Activated T-cell treated with anti-CD3 and anti-CD28 coated beads, Interleukin-2, amount 50 U/mL, for 48 hours (primary cell): ENCODE measurements at regions not wholly inside any gene's neighbourhood (a gene's known extent, or its start where the extent isn't known, plus 50 kb on each side); places are given as distances from the start of the nearest gene placed in this dataset.

Experiments
- DNase-seq, 2 experiments: peaks; one replicate each; pipeline ENCODE4 v3.0.0-alpha.2; 2020

DNA sequence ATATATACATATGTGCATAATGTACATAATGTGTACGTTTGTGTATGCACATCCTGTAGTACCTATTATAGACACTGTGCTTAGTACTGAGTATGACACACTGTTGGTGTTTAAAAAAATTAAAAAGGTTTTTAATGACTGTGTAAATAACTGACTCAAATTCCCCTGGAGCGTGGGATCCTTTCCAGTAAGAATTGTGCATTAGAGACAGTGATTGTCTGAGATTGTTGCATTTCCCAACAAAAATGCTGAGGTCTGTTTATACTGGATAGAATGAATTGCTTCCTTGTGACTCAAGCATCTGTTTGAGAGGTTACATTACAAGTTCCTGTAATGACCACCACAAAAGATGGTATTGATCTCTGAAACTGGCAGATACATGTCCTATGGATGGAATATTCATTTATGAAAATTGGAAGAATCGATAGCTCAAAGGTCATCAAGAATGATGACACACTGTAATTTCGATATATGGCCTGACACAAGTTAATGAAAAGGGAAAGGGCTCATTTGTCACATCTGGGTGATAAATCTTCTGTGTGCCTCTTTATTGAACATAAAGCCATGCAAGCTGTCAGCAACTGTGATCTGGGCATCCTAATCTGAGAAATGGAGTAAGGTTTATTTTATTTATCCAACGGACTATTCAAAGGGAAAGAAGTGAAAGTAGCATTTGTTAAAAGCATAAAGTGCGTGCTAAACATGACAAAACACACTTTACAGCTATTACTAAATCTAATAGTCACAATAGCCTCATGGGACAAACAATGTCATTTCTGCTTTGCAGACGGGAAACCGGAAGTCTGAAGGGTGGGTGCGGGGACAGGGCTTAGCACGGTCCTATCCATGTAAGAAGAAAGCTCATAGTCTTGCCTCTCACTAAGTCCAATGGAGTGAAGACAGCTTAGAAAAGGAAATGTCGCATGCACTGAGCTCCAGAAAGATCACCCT lies 228.8 kb downstream of the CDH11 start:
- no peak for DNase-seq

DNA sequence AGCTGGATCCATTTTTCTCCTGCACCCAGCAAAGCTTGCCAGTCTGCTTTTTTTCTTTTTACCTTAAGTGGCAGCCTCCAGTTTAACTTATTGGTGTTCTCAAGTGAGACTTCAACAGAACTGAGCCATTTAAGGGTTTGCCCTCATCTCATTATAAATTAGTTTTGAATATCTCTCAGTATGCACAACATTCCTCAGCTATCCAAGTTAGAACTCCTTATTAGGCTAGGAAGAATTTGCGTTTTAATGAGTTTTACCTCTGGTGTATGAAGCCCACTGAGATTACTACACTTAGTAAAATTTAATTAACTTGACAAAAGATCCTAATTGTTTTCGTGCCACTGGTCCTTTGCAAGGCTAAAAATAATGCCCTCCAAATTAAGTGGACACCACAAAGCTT lies 232.4 kb downstream of the CDH11 start:
- DNase-seq: no peak

DNA sequence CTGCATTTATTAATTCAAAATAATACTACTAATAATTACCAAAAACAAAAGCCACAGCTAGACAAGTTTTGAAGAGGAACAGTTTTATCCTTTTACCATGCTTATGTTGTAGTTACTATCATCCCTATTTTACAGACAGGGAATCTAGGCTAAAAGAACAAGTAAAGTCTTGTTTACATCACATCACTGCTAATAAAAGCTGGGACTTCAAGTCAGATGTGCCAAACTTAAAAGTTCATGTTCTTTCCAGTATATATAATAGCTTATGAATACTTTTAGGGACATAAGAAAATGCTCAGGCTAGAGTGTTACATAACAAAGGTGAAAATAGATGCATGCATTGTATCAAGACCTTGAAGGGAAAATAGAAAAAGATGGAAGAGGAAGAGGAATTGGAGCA lies 234.2 kb downstream of the CDH11 start:
- DNase-seq: no peak

DNA sequence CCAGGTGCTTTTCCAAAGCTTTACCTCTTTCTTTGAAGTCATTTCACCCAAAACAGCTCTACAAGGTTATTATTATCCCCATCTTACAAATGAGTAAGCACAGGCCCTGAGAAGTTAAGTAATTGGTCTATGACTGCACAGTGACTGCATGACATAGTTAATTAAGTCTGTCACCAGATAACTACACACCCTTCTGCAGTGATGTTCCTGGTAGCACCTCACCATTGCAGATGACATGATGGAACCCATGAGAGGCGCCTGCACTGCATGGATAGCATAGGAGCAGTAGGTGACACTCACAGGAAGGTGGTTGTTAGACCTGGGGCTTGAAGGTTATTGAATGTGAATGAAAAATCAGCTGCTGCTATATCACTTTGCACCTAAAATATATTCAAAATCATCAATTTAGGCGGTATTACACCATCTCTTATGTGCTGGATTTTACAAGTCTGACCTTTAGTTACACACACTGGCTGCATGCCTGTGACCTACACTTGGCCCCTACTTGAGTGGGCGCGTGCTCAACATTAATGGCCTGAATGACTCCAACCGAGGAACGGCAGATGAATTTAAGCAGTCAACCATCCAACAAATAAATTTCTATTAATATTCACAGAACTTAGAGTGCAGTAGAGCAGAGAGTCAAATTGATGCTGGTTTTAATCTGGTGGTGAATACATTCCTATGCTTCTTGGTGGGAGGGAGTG lies 239.6 kb downstream of the CDH11 start:
- DNase-seq: no peak

DNA sequence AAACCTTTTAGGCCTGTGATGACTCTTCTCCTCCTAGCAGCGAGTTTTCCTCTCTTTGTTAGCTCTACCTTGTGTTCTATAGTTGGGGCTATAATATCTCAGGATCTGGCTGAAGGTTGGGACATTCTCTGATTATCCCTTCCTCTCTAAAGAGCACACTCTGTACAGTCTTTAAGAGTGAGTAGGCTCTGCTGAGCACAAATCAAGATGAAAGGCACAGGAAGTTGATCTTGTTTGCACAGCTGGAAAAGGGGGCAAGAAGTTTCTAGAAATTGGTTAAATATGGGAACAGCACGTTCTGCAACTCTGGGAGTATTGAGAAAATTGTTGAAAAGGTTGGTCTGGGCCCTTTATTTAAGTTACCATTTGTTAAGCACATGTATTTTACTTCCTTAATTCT lies 240.9 kb downstream of the CDH11 start:
- no peak for DNase-seq

DNA sequence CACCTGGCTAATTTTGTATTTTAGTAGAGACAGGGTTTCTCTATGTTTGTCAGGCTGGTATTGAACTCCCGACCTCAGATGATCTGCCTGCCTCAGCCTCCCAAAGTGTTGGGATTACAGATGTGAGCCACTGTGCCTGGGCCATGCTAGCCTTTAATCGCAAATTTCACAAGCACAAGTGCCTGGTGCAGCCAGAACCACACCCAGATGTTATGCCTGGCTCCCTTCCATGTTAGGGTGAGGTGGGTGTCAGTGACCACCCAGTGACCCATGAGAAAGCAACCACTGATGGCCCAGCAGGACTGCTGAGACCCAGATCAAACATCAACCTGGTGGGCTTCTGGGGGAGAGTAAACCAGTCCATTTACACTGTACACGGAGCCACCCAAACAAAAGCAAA lies 241.9 kb downstream of the CDH11 start:
- DNase-seq: no peak

DNA sequence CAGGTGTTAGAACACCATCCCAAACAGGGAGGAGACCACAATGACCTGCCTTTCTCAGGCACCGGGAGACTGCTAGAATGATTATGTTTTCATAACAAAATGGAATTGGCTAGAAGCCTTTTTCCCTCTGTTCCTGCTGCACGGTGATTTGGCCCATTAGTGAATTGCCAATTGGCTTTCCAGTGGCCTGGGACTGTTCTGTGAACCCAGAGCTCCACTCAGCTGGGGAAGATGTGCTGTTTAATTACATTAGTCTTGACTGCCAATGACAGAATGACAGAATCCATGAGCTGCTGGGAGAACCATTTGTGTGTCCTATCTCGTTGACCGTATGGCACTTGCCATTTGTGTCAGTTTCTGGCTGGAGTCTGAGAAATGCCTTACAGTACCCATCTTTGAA lies 242.9 kb downstream of the CDH11 start:
- DNase-seq: no peak

DNA sequence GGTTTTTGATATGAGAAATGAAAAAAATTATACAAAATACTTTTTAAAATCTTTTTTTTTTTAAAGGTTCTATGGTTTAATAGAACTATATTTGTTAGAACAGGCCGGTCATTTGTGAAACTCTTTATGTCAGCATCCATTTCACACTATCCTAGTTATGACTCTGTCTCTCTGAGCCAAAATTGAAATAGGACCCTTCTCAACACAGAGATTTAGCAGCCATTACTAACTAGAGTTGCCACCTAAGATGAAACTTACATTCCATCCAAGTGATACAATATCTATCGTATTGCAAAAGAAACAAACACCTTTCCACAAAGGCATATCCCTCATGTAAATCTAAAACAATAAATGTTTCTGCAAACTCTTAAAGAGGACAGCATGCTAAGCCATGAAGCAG lies 249.8 kb downstream of the CDH11 start:
- no peak for DNase-seq

DNA sequence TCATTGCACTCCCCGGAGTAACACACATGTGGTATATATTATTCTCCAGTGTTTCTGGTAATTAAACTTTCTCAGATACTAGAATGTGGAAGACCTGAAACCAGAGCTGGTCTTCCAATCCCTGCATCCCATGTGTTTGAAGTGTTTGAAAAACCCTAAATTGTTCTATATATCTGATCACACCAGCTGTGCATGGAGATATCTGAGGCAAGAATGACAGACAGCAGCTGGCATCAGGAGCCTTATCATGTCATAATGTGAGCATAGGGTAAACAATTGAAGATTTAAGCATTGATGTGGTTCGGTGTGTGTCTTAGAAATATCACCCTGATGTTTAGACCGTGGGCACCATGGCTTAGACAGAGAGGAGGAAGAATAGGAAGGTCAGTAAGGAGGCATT lies 251.0 kb downstream of the CDH11 start:
- DNase-seq: no peak

DNA sequence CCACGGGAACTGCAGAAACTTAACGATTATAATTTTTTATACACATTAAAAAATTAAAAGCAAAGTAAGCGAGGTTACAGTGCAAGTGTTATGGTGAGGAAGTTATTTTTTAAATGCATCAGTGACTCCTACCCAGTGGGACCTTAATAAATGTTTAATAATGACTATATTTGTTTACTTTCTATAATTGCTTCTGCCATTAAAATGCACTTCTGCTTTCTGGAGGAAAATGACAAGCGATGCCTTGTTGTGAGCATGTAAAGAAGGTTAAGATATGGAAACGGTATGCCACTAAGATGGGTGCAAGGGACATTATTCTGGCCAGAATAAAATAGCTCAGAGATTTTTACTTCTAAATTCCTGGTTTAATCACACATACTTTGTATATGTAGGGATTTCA lies 252.1 kb downstream of the CDH11 start:
- no peak for DNase-seq

DNA sequence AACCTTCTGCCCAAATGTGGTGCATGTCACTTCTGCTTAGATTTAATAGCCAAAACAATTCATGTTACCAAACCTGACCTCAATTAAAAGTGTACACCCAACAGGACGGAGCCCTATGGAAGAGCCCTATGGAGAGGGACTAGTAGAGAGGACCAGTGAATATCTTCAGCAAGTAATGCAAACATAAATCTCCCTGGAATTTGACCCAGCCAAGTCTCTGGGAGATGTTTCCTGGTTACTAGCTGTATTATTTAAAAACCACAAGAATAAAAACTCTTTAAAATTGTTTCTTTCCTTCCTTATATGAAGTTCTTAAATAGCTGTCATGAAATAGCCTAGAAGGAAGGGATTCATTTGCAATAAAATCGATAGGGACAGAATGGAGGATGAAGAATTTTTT lies 255.8 kb downstream of the CDH11 start:
- DNase-seq: no peak

DNA sequence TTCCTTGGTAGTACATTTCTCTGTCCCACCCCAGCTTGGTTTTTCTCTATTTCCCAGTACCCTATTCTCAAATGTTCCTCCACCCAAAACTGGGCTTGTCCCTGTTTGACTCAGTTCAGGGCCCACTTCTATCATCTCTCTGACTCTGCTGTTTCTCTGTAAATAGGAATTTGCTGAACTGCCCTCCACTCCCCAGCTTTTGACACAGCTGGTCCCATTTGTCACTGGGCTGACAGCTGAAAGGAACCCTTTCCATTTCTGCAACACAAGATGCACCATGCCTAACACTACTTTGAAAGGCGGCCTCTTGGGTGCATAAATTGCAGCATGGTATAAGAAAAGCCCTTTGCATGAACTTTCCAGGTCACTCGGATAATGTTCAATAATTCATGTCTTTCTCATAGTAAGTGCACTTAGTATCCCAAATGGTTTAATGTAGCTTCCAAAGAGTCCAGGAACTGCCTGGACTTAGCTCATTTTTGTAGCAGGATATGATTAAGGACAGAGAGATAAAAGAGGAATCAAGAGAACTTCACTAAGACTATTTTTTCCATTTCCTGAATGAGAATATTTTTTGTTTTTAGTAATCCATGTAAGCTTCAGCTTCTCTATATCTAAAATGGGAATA lies 256.7 kb downstream of the CDH11 start:
- DNase-seq: no peak

DNA sequence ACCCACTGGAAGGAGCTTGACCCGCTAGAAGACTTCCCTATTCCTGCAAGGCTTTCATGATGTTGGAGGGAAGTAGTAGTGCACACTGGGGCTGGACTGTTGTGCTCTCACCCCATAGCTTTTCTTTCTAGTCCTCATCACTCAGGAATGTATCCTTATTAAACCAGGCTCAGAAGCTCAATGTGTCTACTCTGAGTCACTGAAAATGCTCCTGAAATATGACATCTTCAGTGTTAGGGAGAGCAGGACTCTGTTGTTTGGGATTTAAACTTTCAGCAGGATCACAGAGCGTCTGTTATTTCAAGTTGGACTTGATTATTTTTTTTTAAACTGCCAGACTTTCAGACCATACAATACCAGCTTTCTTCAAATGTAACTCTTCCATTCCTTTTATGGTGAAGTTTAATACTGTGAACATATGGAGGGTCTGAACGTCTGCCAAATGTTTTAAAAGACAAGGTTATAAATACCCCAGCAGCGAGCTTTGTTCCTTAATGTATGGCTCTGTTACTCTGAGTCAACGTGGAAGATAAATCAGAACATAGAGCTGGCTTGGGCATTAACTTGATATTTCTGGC lies 257.5 kb downstream of the CDH11 start:
- no peak for DNase-seq

DNA sequence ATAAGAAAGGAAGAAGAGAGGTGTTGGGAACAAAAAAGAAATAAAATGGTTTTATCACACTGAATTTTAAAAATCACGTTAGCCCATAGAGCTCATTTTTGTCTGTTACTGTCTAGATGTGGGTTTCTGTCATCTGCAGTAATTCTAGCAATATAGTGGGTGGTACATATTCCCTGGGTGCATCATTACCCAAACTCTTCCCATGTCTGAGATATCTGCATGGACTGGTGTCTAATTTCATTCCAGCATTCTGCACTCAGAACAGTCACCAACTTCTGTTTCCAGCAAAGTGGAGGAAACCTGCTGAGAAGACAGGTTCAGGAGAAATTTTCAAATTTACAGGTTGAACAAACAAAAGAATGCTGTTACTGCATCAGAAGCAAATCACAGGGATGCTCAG lies 263.8 kb downstream of the CDH11 start:
- no peak for DNase-seq

DNA sequence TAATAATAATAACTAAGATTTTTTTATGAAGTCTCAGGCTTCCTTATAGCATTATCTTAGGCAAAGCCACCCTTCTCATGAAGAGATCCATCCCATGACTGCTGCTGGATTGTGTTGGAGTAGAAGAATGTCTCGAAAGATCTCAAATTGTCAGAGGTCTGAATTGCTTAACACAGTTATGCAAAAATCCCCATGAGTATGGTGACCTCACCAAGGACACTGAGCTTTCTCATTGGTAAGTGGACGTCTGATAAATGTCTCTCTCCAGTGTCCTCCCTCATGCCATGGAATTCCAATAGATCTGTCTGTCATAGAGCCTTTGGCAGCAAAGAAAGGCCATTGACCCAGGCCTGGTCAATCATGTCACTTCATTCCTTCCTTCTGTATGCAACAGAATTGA lies 264.5 kb downstream of the CDH11 start:
- no peak for DNase-seq

DNA sequence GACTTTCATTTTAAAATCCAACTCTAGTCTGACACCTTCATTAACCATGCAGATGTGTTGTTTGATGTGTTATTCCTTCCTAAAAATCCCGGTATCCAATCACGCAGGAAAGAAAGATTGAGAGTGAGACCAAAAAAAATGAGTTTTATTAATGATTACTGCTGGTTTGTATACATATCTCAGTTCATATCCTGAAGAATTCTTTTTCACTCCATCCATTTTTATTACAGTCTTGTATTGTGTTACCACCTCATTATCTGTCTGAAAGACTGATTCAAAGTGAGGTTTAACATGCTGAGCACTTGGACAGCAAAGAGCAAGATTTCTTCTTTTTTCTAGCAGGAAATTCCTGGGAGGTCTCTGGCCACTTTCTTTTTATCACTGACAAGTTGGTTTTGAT lies 268.3 kb downstream of the CDH11 start:
- DNase-seq: no peak

DNA sequence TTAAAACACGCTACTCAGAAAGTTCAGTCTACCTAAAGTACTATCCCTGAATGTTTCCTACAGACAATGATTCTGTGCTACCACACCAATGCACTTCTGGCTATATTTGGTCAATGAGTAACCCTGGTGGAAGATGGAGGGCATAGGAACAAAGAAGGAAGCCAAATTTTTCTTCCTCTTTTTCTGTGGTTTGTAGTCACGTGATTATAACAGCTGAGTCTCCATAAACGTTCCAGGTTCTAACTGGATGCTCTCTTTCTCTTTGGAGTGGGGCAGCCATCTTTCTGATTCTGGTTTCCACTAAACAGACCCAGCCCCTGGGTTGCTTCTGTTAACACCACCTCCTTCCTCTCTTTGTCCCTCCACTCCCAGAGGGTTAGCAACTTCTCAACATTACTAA lies 274.9 kb downstream of the CDH11 start:
- no peak for DNase-seq

DNA sequence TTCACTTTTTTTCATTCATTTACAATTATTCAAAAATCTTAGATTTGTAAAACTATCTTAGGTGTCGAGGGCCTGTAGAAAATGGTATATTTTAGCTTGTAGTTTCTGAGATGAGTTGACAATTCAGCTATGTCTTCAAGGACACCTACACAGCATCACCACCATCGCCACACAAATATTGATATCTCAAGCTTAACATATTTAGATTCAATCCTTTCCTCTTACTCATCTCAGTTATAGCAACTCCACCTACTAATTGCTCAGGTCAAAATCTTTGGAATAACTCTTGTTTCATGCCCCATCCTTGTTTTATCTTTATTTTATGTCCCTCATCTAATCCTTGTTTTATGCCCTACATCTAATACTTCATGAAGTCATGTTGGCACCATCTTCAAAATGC lies 276.8 kb downstream of the CDH11 start:
- DNase-seq: no peak

DNA sequence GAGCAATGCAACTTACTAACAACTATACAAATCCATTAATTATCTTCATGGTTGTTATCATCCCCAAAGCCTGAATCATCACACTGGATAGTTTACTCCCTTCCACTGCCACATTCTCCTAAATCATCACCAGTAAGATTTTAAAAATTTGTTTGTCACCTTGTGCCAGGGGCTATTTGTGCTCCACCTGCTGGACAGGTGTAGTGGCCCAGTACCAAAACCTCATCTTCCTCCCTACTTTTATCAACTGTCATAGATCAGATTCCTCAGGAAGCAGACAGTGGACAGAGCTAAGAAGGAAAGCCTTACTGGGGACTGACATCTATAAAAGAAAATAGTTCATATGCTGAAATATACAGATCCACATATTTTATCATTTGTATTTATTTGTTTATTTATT lies 280.4 kb downstream of the CDH11 start:
- DNase-seq: no peak

DNA sequence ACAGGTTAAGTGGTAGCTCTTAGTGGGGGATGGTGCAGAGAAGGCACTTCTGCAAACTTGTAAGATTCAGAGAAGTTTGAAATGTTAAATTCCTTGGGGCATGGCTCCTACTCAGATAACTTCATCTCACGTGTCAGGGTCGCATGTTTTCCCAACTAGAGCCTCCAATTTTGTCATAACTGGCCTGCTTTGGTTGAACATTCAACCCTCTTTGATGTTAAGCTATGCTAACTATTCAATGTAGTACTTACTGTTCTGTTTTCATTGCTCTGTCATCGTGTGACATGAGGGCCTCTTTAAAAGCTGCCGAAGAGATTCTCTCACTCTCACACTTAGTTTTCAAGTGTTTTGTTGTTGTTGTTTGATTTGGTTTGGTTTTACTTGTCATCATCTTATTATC lies 280.8 kb downstream of the CDH11 start:
- DNase-seq: no peak

DNA sequence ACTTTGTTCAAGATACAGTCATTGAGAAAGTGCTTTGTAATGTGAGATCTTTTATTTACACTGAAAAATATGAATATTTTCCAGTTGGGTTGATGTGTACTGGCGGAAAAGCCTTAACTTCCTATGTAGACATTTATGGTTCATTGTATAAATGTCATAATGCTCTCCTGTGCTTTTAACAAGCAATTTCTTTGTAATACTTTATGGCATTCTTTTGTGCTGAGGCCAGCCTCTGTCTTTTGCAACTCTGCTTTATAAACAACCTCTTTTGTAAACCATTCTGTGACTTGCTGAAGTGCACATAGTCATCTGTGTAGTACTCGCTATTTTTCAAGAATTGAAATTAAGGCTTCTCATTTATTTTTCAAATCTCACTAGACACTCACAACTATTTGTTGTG lies 291.2 kb downstream of the CDH11 start:
- no peak for DNase-seq

DNA sequence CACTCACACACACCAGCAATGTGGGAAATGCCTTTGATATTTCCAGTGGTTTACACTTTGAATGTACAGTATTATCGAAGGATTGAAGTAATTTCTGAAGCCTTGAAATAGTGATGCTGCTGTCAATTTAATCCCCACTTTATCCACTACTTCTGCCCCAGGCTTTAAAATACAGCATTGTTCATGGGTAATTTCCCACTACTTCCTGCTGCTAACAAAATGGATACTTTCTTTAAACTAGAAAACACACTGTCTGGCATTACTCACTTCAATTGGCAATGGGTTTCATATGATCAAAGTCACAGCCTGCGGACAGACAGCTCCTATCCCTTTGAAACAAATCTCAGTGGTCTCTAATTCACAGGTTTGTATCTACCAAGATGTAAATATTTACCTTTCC lies 292.2 kb downstream of the CDH11 start:
- DNase-seq: no peak

DNA sequence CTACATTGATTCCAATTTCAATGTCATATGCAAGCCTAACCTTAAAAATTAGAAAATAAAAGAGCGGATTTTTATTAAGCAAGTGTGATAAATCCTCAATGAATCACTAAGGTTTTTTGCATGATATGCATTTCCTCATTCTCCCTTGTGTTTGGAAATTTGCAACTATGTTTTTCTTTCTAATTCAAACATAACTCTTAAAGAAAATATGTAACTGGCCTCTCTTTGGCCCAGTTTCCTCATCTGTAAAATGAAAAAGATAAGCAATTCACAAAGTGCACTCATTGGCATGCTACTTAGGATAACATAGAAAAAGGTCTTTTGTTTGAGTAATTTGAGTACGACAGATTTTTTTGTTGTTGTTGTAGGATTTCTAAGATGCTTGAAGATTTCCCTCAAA lies 295.5 kb downstream of the CDH11 start:
- no peak for DNase-seq
